Kidney (tissue), 13 donors: ENCODE measurements at regions not wholly inside any gene's neighbourhood (a gene's known extent, or its start where the extent isn't known, plus 50 kb on each side); places are given as distances from the start of the nearest gene placed in this dataset.

ENCODE experiments used
- DNase-seq, 5 donors: peaks; one replicate each; pipeline ENCODE4 v3.0.0-alpha.2; 2013 to 2020
- FAIRE-seq: peaks from 2 replicates; lab custom pipeline; 2012; peaks lifted over from hg19 to GRCh38; lab: Jason Lieb, UNC
- H3K27ac ChIP-seq, 2 donors: one replicate each; pipeline ENCODE4 v1.7.0; 2013; ENCODE audit warnings: low read depth in 2 of 2, low read length in 2 of 2, inconsistent platforms in 1 of 2
- H3K27me3 ChIP-seq: one replicate; pipeline ENCODE4 v1.7.1; 2013; ENCODE audit warnings: low read length, inconsistent platforms; ENCODE audit not compliant: control insufficient read depth, insufficient read depth
- H3K36me3 ChIP-seq, 3 donors: one replicate each; pipeline versions ENCODE4 v1.7.0 to v1.7.1; 2013; ENCODE audit warnings: low read length in 3 of 3, control low read depth in 1 of 3, inconsistent platforms in 1 of 3; ENCODE audit not compliant: insufficient read depth in 3 of 3, control insufficient read depth in 2 of 3
- H3K4me1 ChIP-seq, 3 donors: one replicate each; pipeline versions ENCODE4 v1.7.0 to v1.7.1; 2013; ENCODE audit warnings: low read length in 3 of 3, inconsistent platforms in 1 of 3, low read depth in 1 of 3; ENCODE audit not compliant: control insufficient read depth in 2 of 3, insufficient read depth in 2 of 3
- H3K4me3 ChIP-seq, 3 donors: one replicate each; pipeline versions ENCODE4 v1.7.0 to v1.8.1; 2013; ENCODE audit warnings: low read length in 3 of 3, control low read depth in 1 of 3, inconsistent platforms in 1 of 3
- H3K9ac ChIP-seq, 3 donors: one replicate each; pipeline versions ENCODE4 v1.7.0 to v1.7.1; 2013; ENCODE audit warnings: low read length in 3 of 3, control low read depth in 1 of 3, inconsistent platforms in 1 of 3
- H3K9me3 ChIP-seq, 3 donors: one replicate each; pipeline versions ENCODE4 v1.7.0 to v1.7.1; 2013; ENCODE audit warnings: low read length in 3 of 3, control low read depth in 1 of 3, inconsistent platforms in 1 of 3; ENCODE audit not compliant: control insufficient read depth in 2 of 3, insufficient read depth in 1 of 3
- intact Hi-C: fragments of 100-400 bp; cut with DNase I; formaldehyde crosslinking; loops from one replicate; pipeline ENCODE4 v1.11.1; 2022
- TF ChIP-seq, protein P1 (sequence below): IDR thresholded peaks from 3 replicates; pipeline ENCODE4 v1.5.1; 2012; ENCODE audit warnings: mild to moderate bottlenecking, moderate library complexity, borderline replicate concordance; ENCODE audit not compliant: insufficient read depth; ENCODE audit errors: extremely low read depth
- donor health status: control.
- donor health status: control.
- donor health status: control.
- donor health status: control.
- donor health status: control.
- donor health status: DM: yes; HTN: yes; CAD: no.
- donor health status: Normal renal cell carcinoma (clear cell type).

DNA sequence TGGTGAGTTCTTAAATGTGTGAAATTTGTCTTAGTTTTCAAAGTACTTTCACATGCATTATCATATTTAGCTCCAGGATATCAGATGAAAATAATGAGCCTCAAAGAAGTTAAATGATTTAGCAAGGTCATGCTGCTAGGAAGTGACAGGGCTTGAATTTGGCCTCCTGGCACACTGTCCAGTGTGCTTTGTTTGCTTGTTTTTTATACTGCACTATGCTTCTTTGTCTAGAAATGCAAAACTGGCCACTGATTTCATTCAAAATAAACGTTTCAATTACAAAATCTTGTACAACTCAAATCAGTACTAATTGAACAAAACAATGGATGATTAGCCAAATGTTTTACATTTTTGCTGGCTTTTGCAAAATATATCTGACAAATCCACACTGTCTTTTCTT lies 583.3 kb upstream of the CBLB start:
- Histone ChIP-seq H3K9me3 (no peaks in the 10 kb centered on the region), H3K36me3 (no peaks in the 10 kb centered on the region), H3K4me3 (no peak overlapping the region), H3K27me3 (no peaks in the 10 kb centered on the region), H3K27ac (no peak overlapping the region), H3K4me1 (no peaks in the 10 kb centered on the region), H3K9ac (no peak overlapping the region)
- intact Hi-C loops, result no loop called here
- TF ChIP-seq, protein P1, sequence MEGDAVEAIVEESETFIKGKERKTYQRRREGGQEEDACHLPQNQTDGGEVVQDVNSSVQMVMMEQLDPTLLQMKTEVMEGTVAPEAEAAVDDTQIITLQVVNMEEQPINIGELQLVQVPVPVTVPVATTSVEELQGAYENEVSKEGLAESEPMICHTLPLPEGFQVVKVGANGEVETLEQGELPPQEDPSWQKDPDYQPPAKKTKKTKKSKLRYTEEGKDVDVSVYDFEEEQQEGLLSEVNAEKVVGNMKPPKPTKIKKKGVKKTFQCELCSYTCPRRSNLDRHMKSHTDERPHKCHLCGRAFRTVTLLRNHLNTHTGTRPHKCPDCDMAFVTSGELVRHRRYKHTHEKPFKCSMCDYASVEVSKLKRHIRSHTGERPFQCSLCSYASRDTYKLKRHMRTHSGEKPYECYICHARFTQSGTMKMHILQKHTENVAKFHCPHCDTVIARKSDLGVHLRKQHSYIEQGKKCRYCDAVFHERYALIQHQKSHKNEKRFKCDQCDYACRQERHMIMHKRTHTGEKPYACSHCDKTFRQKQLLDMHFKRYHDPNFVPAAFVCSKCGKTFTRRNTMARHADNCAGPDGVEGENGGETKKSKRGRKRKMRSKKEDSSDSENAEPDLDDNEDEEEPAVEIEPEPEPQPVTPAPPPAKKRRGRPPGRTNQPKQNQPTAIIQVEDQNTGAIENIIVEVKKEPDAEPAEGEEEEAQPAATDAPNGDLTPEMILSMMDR, result no peak
- no peak for DNase-seq
- no peak for FAIRE-seq

DNA sequence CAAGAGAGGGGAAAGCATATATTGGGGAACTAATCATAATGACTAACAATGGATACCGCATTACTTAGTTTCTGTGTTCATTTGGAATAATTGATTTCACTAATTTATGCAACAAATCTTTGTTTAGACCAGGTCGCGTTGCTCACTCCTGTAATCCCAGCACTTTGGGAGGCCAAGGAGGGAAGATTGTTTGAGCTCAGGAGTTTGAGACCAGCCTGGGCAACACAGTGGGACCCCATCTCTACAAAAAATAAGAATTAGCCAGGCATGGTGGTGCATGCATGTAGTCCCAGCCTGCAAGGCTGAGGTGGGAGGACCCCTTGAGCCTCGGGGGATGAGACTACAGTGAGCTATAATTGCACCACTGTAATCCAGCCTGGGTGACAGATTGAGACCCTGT lies 585.7 kb upstream of the CBLB start:
- no peak overlapping the region for H3K27ac ChIP-seq
- H3K36me3 ChIP-seq, result no peaks in the 10 kb centered on the region
- no peaks in the 10 kb centered on the region for H3K9me3 ChIP-seq
- no peaks in the 10 kb centered on the region for H3K27me3 ChIP-seq
- TF ChIP-seq, protein P1, result no peak
- no peak overlapping the region for H3K4me3 ChIP-seq
- H3K9ac ChIP-seq, result no peak overlapping the region
- intact Hi-C loops, result no loop called here
- H3K4me1 ChIP-seq, result no peaks in the 10 kb centered on the region
- no peak for FAIRE-seq
- DNase-seq, result no peak

DNA sequence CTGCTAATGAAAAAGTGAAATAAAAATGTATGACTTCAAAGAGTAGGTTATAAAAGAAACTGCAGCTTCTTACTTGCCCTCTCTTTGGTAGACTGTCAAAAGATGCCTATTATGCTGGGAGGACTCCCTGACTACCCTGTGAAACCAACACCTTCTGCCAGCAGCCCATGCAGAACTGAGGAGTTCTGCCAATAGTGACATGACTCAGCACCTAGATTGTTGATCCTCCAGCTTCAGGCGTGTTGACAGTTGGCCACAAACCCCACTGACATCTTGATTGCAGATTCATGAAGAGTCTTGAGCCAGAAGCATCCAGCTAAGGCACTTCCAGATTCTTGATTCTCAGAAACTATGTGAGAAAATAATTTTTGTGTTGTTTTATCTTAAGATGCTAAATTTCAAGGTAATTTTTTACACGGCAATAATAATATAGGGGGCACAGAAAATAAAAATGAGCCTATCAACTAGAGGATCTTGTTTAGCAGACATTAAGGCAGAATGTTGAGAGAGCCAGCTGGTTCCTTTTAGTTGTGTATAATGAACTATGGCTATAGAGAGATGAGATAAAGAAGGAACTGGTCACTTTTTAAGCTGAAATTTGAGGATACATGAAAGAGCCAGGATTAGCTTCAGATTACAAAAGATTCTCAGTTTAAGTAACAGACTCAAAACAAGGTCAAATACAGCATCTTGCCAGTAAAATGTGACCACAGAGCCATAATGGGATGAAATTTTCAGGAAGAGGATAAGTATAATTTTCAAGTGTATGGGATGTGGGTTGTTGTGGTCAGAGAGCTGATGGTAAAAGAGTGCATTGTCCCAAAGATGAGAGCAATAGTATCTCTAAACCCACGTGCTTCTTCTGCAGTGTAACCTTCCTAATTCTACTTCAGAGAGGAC lies 588.7 kb upstream of the CBLB start:
- Histone ChIP-seq H3K9me3 (no peaks in the 10 kb centered on the region), H3K27ac (no peak overlapping the region), H3K9ac (no peak overlapping the region), H3K36me3 (no peaks in the 10 kb centered on the region), H3K4me3 (no peak overlapping the region), H3K27me3 (no peaks in the 10 kb centered on the region), H3K4me1 (no peaks in the 10 kb centered on the region)
- DNase-seq (no peak), FAIRE-seq (no peak)
- intact Hi-C loops, result no loop called here
- TF ChIP-seq, protein P1, result no peak

DNA sequence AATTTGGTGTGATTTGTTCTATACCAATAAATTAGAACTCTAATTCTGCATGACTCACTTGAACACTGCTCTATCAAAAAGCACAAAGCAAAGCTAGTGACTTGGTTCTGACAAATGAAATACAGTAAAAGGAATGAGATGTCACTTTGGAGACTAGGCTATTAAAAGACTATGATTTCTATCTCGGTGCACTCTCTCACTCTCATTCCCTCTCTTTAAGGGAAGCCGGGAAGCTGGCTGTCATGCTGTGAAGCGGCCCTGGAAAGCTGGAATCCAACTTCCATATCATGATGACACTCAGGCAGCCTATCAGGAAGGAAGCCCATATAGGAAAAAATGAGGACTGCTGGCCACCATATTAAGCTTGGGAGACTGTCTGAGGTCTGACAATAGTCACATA lies 590.1 kb upstream of the CBLB start:
- no peaks in the 10 kb centered on the region for H3K36me3 ChIP-seq
- no peak overlapping the region for H3K9ac ChIP-seq
- FAIRE-seq (no peak), DNase-seq (no peak)
- intact Hi-C loops, result no loop called here
- H3K27ac ChIP-seq, result no peak overlapping the region
- TF ChIP-seq, protein P1, result no peak
- no peaks in the 10 kb centered on the region for H3K4me1 ChIP-seq
- H3K9me3 ChIP-seq, result no peaks in the 10 kb centered on the region
- no peaks in the 10 kb centered on the region for H3K27me3 ChIP-seq
- no peak overlapping the region for H3K4me3 ChIP-seq
